ENCODE measurements at regions not wholly inside any gene's neighbourhood (a gene's known extent, or its start where the extent isn't known, plus 50 kb on each side); places are given as distances from the start of the nearest gene placed in this dataset.

- WGBS, 2 donors = 58 to 74% methylated on average over 17 of the region's 17 CpGs
- ATAC-seq (ENCODE audit: low FRiP score in 2 of 2) = no peak
- no peak for DNase-seq
Measured at GRCh38 chr7:68470836-68471435, 1127.3 kb upstream of the AUTS2 start.

GRCh38 chr7:68472688-68473087 lies 1125.6 kb upstream of the AUTS2 start:
- H3K4me1 ChIP-seq = no peaks in the 10 kb centered on the region
- H3K9me3 ChIP-seq = no peaks in the 10 kb centered on the region
- no peaks in the 10 kb centered on the region for H3K36me3 ChIP-seq
- no peaks in the 10 kb centered on the region for H3K27me3 ChIP-seq
- H3K27ac ChIP-seq = no peak overlapping the region
- no peak for ATAC-seq (ENCODE audit: low FRiP score in 2 of 2)
- no peak for DNase-seq
- TF ChIP-seq POLR2A (IDR thresholded peaks at IDR 0.05) (no peak), POLR2AphosphoS5 (IDR thresholded peaks at IDR 0.05) (no peak), CTCF (IDR thresholded peaks at IDR 0.05) (no peak), EP300 (IDR thresholded peaks at IDR 0.05) (no peak)
- 54 to 59% methylated on average over 5 of the region's 5 CpGs for WGBS, 2 donors
- no peak overlapping the region for H3K4me3 ChIP-seq

More at GRCh38 chr7:68470836-68471435, 1127.3 kb upstream of the AUTS2 start:
- H3K36me3 ChIP-seq = no peaks in the 10 kb centered on the region
- H3K4me1 ChIP-seq = no peaks in the 10 kb centered on the region
- no peak overlapping the region for H3K27ac ChIP-seq
- H3K9me3 ChIP-seq = no peaks in the 10 kb centered on the region
- H3K27me3 ChIP-seq = no peaks in the 10 kb centered on the region
- TF ChIP-seq POLR2AphosphoS5 (IDR thresholded peaks at IDR 0.05) (no peak), CTCF (IDR thresholded peaks at IDR 0.05) (no peak), POLR2A (IDR thresholded peaks at IDR 0.05) (no peak), EP300 (IDR thresholded peaks at IDR 0.05) (no peak)
- no peak overlapping the region for H3K4me3 ChIP-seq

- 73 to 78% methylated on average over 5 of the region's 5 CpGs for WGBS, 2 donors
- DNase-seq = no peak
Measured at GRCh38 chr7:68474661-68475216, 1123.5 kb upstream of the AUTS2 start.

GRCh38 chr7:68476966-68477365 lies 1121.3 kb upstream of the AUTS2 start:
- Histone ChIP-seq H3K4me3 (no peak overlapping the region), H3K4me1 (no peaks in the 10 kb centered on the region), H3K27ac (no peak overlapping the region), H3K36me3 (no peaks in the 10 kb centered on the region), H3K9me3 (no peaks in the 10 kb centered on the region), H3K27me3 (no peaks in the 10 kb centered on the region)
- 56 to 61% methylated on average over 2 of the region's 2 CpGs for WGBS, 2 donors
- ATAC-seq (ENCODE audit: low FRiP score in 2 of 2) (no peak), DNase-seq (no peak)
- TF ChIP-seq EP300 (IDR thresholded peaks at IDR 0.05) (no peak), CTCF (IDR thresholded peaks at IDR 0.05) (no peak), POLR2A (IDR thresholded peaks at IDR 0.05) (no peak), POLR2AphosphoS5 (IDR thresholded peaks at IDR 0.05) (no peak)

More at GRCh38 chr7:68474661-68475216, 1123.5 kb upstream of the AUTS2 start:
- H3K9me3 ChIP-seq = no peaks in the 10 kb centered on the region
- ATAC-seq (ENCODE audit: low FRiP score in 2 of 2) = no peak
- no peak for TF ChIP-seq POLR2AphosphoS5 (IDR thresholded peaks at IDR 0.05)
- no peak for TF ChIP-seq POLR2A (IDR thresholded peaks at IDR 0.05)
- no peak for TF ChIP-seq EP300 (IDR thresholded peaks at IDR 0.05)
- no peak for TF ChIP-seq CTCF (IDR thresholded peaks at IDR 0.05)
- no peaks in the 10 kb centered on the region for H3K36me3 ChIP-seq
- no peaks in the 10 kb centered on the region for H3K4me1 ChIP-seq
- H3K27ac ChIP-seq = no peak overlapping the region
- H3K4me3 ChIP-seq = no peak overlapping the region
- H3K27me3 ChIP-seq = no peaks in the 10 kb centered on the region

GRCh38 chr7:68478326-68478725 lies 1119.9 kb upstream of the AUTS2 start:
- H3K27ac ChIP-seq = no peak overlapping the region
- 43 to 52% methylated on average over 1 of the region's 1 CpG for WGBS, 2 donors
- H3K4me1 ChIP-seq = no peaks in the 10 kb centered on the region
- ATAC-seq (ENCODE audit: low FRiP score in 2 of 2) (no peak), DNase-seq (no peak)
- H3K4me3 ChIP-seq = no peak overlapping the region
- H3K27me3 ChIP-seq = no peaks in the 10 kb centered on the region
- H3K9me3 ChIP-seq = no peaks in the 10 kb centered on the region
- no peak for TF ChIP-seq EP300 (IDR thresholded peaks at IDR 0.05)
- TF ChIP-seq POLR2A (IDR thresholded peaks at IDR 0.05) = no peak
- TF ChIP-seq POLR2AphosphoS5 (IDR thresholded peaks at IDR 0.05) = no peak
- no peak for TF ChIP-seq CTCF (IDR thresholded peaks at IDR 0.05)
- no peaks in the 10 kb centered on the region for H3K36me3 ChIP-seq
